Mesothelial cell of epicardium (in vitro differentiated cells): ENCODE measurements at regions not wholly inside any gene's neighbourhood (a gene's known extent, or its start where the extent isn't known, plus 50 kb on each side); places are given as distances from the start of the nearest gene placed in this dataset.

Experiments used
- DNase-seq, 2 experiments: peaks; one replicate each; pipeline ENCODE4 v3.0.0; 2021; ENCODE audit warnings: low spot score in 2 of 2; ENCODE audit not compliant: unreplicated experiment in 2 of 2
- H3K27ac Mint-ChIP-seq: 2 replicates; pipeline ENCODE4 v1.8.0; 2021; ENCODE audit warnings: mixed read lengths
- H3K27me3 Mint-ChIP-seq: 2 replicates; pipeline ENCODE4 v1.8.0; 2021; ENCODE audit warnings: low read depth, mixed read lengths
- H3K36me3 Mint-ChIP-seq: 2 replicates; pipeline ENCODE4 v1.8.0; 2021; ENCODE audit warnings: mixed read lengths
- H3K4me1 Mint-ChIP-seq: 2 replicates; pipeline ENCODE4 v1.8.0; 2021; ENCODE audit warnings: mixed read lengths
- H3K4me3 Mint-ChIP-seq: 2 replicates; pipeline ENCODE4 v1.8.0; 2021; ENCODE audit warnings: mild to moderate bottlenecking, moderate library complexity, mixed read lengths
- H3K9me3 Mint-ChIP-seq: 2 replicates; pipeline ENCODE4 v1.8.0; 2021; ENCODE audit warnings: mixed read lengths
- TF ChIP-seq, protein P1 (sequence below): fragments of 200-600 bp; sonication (generic); IDR thresholded peaks from one replicate; pipeline ENCODE4 v1.5.0; 2021; ENCODE audit warnings: antibody characterized with exemption; ENCODE audit not compliant: unreplicated experiment

DNA sequence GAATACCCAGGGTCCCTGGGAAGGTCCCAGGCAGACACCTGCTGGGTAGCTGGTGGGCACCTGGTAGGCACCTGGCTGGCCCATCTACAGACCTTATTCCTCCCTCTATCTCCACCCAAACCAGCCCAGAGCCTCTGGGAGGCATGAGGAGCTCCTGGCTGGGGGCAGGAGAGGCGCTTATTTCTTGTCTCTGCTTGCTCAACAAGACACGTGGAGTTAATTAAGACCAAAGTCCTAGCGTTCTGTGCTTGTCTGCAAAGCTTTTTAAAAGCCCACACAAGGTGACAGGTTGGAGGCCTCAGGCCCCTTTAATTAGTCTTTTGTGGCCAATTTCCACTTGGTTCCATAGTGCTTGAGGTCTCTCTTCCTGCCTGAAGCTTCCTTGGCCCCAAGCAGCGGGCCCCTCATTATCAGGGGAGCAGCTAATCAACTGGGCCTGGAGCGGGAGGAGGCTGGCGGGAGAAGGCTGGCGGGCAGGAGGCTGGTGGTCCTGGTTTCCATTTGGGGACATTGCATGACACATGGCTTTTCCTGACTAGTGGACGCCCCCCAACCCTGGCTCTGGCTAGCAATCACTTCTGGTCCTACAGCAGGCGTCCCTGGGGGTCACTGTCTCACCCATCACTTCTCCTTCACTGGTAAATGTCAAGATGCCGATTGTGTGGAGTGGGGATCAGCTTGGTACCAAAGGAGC is 65.4 kb upstream of the HDAC4 start:
- Mint-ChIP-seq H3K36me3 (no peaks in the 10 kb centered on the region), H3K4me3 (no peak overlapping the region), H3K27ac (no peak overlapping the region), H3K9me3 (peaks cover 3% of the 10 kb centered on the region), H3K27me3 (peaks cover 1% of the 10 kb centered on the region), H3K4me1 (no peaks in the 10 kb centered on the region)
- TF ChIP-seq, protein P1, sequence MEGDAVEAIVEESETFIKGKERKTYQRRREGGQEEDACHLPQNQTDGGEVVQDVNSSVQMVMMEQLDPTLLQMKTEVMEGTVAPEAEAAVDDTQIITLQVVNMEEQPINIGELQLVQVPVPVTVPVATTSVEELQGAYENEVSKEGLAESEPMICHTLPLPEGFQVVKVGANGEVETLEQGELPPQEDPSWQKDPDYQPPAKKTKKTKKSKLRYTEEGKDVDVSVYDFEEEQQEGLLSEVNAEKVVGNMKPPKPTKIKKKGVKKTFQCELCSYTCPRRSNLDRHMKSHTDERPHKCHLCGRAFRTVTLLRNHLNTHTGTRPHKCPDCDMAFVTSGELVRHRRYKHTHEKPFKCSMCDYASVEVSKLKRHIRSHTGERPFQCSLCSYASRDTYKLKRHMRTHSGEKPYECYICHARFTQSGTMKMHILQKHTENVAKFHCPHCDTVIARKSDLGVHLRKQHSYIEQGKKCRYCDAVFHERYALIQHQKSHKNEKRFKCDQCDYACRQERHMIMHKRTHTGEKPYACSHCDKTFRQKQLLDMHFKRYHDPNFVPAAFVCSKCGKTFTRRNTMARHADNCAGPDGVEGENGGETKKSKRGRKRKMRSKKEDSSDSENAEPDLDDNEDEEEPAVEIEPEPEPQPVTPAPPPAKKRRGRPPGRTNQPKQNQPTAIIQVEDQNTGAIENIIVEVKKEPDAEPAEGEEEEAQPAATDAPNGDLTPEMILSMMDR, result no peak
- DNase-seq, result no peak

DNA sequence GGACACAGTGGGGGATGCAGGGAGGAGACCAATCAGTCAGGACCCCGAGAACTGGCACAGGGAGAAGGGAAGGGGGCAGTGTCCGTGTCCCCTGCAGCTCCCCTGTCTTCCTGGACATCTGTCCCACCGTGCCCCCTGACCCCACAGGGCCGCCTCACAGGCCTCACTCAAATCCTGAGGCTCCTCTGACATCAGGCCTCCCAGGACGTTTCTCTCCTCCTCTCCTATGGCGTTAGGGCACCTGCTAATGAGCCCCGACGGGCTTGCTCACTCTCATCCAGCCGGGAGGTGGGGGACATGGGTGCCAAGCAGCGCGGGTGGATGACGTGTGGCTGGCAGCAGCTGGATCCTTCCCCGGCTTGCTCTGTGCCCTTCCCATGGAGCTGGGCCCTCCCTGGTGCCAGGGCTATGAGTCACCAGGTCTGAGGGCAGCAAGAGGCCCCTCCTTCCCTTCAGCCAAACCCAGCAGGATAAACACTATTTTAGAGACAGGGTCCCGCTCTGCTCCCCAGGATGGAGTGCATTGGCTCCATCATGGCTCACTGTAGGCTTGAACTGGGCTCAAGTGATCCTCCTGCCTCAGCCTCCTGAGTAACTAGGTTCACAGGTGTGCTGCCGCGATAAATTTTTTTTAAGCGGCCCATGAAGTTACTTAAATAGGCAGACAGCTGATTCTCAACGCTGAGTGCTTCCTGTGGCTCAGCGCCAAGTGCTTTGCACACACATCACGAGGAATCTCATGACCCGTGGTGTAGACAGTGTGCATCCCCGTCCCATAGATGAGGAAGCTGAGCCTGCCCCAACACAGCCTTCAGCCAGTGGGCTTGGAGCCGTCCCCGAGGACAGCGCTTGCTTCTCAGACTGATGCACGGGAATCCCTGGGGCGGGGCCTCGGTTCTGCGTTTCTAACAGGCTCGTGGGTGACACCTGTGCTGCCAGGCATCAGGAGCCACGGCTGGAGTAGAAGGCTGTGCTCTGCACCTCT is 64.5 kb upstream of the HDAC4 start:
- Mint-ChIP-seq H3K27ac (no peak overlapping the region), H3K4me3 (no peak overlapping the region), H3K9me3 (peaks cover 3% of the 10 kb centered on the region), H3K27me3 (peaks cover 1% of the 10 kb centered on the region), H3K4me1 (no peaks in the 10 kb centered on the region), H3K36me3 (no peaks in the 10 kb centered on the region)
- no peak for DNase-seq
- TF ChIP-seq, protein P1, result no peak

DNA sequence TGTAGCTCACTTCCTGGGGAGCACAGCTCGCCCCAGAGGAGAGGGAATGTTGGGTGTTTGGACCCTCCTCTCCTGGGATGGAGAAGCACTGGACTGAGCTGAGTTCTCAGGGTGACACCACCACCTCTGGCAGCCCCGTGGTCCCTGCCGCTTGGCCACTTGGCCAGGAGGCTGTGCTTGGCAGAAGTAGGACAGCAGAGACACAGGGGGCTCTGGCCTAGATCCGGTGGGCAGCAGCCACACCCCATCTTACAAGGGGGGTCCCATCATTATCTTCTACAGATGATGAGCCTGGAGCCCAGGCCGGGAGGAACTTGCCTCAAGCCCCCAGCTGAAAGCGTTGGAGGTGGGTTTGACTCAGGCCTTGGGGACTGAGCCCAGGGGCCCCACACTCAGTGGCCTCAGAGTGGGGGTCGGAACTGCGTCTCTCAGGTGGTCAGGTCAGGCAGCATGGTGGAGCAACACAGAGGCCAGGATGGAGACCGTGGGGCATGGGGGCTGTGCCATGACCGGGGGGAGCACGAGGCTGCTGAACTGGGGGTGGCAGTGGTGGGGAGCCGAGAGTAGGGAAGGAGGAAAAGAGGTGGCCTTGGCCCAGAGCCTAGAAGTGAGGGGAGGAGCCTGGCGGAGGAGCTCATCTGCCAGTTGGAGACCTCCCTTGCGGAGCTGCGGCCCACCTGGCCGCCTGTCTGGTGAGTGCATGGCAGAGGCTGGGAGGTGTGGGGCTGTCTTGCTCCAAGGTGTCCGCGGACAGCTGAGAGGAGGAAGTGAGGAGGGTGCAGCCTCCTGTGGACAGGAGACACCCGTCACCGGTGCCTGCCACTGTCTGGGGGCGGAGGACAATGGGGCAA is 63.6 kb upstream of the HDAC4 start:
- no peak for DNase-seq

DNA sequence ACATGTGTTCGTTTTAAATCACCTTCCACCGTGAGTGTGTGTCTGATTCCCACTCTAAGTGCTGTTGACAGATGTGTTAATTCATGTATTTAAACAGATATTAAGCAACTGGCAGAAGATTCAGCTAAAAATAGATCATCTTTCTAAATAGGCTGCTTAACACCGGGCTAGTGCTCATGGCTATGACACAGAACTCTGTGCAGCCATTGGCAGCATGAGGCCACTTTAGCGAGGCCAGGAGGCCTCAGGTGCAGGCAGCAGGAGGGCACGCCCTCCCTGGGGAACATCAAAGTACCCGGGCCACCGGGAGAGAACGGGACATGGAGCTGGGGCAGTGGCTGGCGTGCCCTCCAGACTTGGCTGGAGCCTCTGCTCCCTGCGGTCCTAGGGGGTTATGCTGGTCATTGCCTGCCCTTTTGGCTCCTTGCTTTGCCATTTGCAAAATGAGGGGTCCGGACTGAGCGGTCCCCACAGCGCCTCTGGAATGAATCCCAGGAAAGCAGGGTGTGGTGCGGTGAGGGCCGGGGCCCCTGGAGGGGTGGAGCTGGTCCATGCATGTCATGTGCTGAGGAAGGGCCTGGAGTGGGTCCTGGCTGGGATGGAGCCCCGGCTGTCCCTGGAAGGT is 62.8 kb upstream of the HDAC4 start:
- no peaks in the 10 kb centered on the region for H3K9me3 Mint-ChIP-seq
- DNase-seq, result no peak
- TF ChIP-seq, protein P1, result no peak
- no peaks in the 10 kb centered on the region for H3K4me1 Mint-ChIP-seq
- no peak overlapping the region for H3K27ac Mint-ChIP-seq
- no peak overlapping the region for H3K4me3 Mint-ChIP-seq
- no peaks in the 10 kb centered on the region for H3K36me3 Mint-ChIP-seq
- H3K27me3 Mint-ChIP-seq, result no peaks in the 10 kb centered on the region

More for the DNA sequence above, 63.6 kb upstream of the HDAC4 start:
- Mint-ChIP-seq H3K4me3 (no peak overlapping the region), H3K9me3 (no peaks in the 10 kb centered on the region), H3K27ac (no peak overlapping the region), H3K27me3 (no peaks in the 10 kb centered on the region), H3K36me3 (no peaks in the 10 kb centered on the region), H3K4me1 (no peaks in the 10 kb centered on the region)
- TF ChIP-seq, protein P1, result no peak
